Activated CD4-positive, alpha-beta T cell treated with anti-CD3 and anti-CD28 coated beads, Interleukin-2, amount 10 ng/mL, durations not matched to agents 7 days and 5 days (primary cell): ENCODE measurements at regions not wholly inside any gene's neighbourhood (a gene's known extent, or its start where the extent isn't known, plus 50 kb on each side); places are given as distances from the start of the nearest gene placed in this dataset.

Experiments used
- CTCF ChIA-PET: fragments of 350-600 bp; sonication (Branson Sonifier 250); formaldehyde crosslinking; loops from one replicate; lab custom pipeline; 2021; ENCODE audit warnings: antibody characterized with exemption; lab: Charles Lee
- POLR2A ChIA-PET: fragments of 350-600 bp; sonication (Branson Sonifier 250); formaldehyde crosslinking; loops from one replicate; lab custom pipeline; 2021; ENCODE audit warnings: antibody characterized with exemption; lab: Charles Lee
- DNase-seq: peaks from one replicate; pipeline ENCODE4 v3.0.0-alpha.2; 2020
- H3K27ac Mint-ChIP-seq: one replicate; pipeline ENCODE4 v1.8.0; 2021; ENCODE audit warnings: mild to moderate bottlenecking, moderate library complexity, mixed read lengths
- H3K27me3 Mint-ChIP-seq: one replicate; pipeline ENCODE4 v1.8.0; 2021; ENCODE audit warnings: mixed read lengths
- H3K36me3 Mint-ChIP-seq: one replicate; pipeline ENCODE4 v1.8.0; 2021; ENCODE audit warnings: low read depth, mixed read lengths
- H3K4me1 Mint-ChIP-seq: one replicate; pipeline ENCODE4 v1.8.0; 2021; ENCODE audit warnings: mixed read lengths
- H3K4me3 Mint-ChIP-seq: one replicate; pipeline ENCODE4 v1.8.0; 2021; ENCODE audit warnings: mild to moderate bottlenecking, moderate library complexity, mixed read lengths
- H3K9me3 Mint-ChIP-seq: one replicate; pipeline ENCODE4 v1.8.0; 2021; ENCODE audit warnings: mixed read lengths

DNA sequence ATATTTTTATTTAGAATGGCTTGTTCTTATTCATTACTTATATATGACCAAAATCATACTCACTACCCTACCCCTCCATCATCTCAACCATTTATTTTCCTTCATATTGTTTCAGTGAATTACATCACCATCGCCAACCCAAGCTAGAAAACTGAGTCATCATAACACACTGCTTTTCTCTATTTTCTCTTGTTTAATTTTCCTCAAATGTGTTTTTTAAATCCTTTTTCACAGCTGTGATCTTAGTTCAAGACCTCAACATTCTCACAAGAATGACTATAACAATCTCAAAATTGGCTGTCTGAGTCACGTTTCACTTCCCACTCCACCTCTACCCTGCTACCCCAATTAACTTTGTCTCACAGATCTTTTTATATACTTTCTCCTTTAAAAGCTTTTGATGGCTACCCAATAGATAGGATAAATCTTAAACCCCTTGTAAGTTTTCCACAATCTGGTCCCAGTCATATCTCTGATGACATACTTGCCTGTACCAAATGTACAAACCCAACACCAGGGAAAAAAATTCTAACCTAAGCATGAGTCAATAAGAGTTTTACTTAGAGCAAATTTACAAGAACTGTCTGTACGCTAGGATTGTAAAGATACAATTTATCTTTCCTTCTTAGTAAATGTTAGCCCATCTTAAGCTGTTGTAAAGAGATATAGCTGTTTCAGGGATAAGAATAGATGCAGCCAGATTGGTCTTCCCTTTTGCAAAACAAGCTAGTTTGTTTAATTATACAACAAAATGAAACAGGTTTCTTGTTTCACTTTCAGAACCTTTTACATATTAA, 635.1 kb upstream of the SLC39A10 start:
- H3K9me3 Mint-ChIP-seq, result no peaks in the 10 kb centered on the region
- no peaks in the 10 kb centered on the region for H3K4me1 Mint-ChIP-seq
- H3K27ac Mint-ChIP-seq, result no peak overlapping the region
- peaks cover 4% of the 10 kb centered on the region for H3K27me3 Mint-ChIP-seq
- no peaks in the 10 kb centered on the region for H3K36me3 Mint-ChIP-seq
- H3K4me3 Mint-ChIP-seq, result no peak overlapping the region
- DNase-seq, result no peak
- ChIA-PET POLR2A (no interaction called here), CTCF (no interaction called here)

DNA sequence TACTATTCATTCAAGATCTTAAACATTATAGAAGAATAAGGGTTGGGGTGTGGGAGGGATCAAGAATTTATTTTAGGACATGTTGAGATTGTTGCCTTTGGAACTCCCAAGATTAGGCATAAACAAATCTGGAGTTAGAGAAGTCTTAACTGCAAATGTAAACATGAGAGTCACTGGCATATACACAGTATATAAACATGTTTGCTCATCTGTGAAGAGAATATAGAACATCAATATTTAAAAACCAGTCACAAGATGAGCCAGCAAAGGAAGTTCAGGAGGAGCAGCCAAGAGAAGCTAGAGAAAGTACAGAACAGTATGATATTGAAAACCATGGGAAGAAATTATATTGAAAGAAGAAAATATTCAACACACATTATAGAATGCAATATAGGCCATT, 638.6 kb upstream of the SLC39A10 start:
- Mint-ChIP-seq H3K9me3 (no peaks in the 10 kb centered on the region), H3K4me1 (no peaks in the 10 kb centered on the region), H3K4me3 (no peak overlapping the region), H3K36me3 (no peaks in the 10 kb centered on the region), H3K27me3 (peaks cover 2% of the 10 kb centered on the region), H3K27ac (no peak overlapping the region)
- no peak for DNase-seq
- POLR2A ChIA-PET, result no interaction called here
- CTCF ChIA-PET, result no interaction called here

DNA sequence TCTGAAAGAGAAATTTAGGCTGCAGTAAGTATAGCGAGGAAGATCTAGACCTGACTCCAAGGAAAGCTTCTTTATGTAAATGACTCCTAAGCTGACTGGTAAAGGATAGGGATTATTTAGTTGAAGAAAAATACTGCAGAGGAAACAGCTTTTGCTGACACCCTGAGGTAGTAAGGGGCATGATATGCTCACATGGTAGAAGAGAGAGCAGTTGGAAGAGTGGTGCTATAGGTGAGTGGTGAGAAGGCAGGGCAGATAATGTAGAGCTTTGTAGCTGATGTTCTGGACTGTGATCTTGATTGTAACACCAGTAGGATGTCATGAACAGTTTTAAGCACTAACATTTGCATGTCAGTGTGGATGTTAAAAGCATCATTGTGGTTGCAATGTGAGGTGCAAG, 639.1 kb upstream of the SLC39A10 start:
- POLR2A ChIA-PET, result no interaction called here

DNA sequence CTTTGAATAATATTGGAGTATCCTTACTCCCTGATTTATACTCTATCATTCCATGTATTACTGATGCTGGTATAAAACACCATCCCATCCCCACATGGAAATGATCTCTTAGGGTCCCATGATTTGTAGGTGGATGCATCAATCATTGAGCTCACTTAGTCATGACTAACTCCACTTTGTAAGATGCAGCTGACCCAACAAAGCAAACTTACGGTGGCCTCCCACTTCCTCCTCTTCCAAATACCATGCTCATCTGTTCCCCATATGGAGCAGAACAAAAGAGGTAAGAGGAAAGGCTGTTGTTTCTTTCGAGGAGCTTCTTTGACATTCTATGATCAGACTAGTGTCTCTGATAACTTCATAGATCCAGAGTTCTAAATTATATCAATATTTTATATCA, 640.2 kb upstream of the SLC39A10 start:
- H3K9me3 Mint-ChIP-seq, result no peaks in the 10 kb centered on the region
- peaks cover 2% of the 10 kb centered on the region for H3K27me3 Mint-ChIP-seq
- no peak overlapping the region for H3K4me3 Mint-ChIP-seq
- no peak overlapping the region for H3K27ac Mint-ChIP-seq
- CTCF ChIA-PET, result interaction anchor here (1.4 kb wide), 1 partner anchor 11 kb away, joined by 3 read pairs; no protein-coding TSS in a partner anchor
- H3K36me3 Mint-ChIP-seq, result no peaks in the 10 kb centered on the region
- DNase-seq, result no peak
- POLR2A ChIA-PET, result no interaction called here
- no peaks in the 10 kb centered on the region for H3K4me1 Mint-ChIP-seq

More for the DNA sequence above, 639.1 kb upstream of the SLC39A10 start:
- no peak overlapping the region for H3K27ac Mint-ChIP-seq
- H3K36me3 Mint-ChIP-seq, result no peaks in the 10 kb centered on the region
- CTCF ChIA-PET, result interaction anchor here (1.4 kb wide), 1 partner anchor 12 kb away, joined by 3 read pairs; no protein-coding TSS in a partner anchor
- no peaks in the 10 kb centered on the region for H3K9me3 Mint-ChIP-seq
- DNase-seq, result no peak
- peaks cover 2% of the 10 kb centered on the region for H3K27me3 Mint-ChIP-seq
- H3K4me1 Mint-ChIP-seq, result no peaks in the 10 kb centered on the region
- H3K4me3 Mint-ChIP-seq, result no peak overlapping the region

DNA sequence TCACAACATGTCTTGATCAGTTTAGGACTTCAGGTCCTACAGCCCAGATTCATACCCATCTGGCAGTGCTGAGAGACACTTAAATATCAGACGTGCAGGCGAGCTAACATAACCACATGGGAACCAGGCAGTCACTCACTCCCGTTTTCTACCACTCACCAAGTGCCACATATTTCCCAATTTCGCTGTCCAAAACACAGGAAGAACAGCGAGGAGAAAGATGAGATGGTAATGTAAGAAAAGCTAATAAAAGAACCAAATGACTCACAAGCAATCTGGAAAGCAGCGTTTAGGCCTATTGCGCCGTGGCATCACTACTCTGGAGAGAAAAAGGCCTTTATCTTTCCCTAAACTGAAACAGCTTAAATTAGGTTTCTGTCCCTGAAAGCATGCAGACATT, 647.8 kb upstream of the SLC39A10 start:
- no peak overlapping the region for H3K27ac Mint-ChIP-seq
- POLR2A ChIA-PET, result no interaction called here
- no peaks in the 10 kb centered on the region for H3K36me3 Mint-ChIP-seq

DNA sequence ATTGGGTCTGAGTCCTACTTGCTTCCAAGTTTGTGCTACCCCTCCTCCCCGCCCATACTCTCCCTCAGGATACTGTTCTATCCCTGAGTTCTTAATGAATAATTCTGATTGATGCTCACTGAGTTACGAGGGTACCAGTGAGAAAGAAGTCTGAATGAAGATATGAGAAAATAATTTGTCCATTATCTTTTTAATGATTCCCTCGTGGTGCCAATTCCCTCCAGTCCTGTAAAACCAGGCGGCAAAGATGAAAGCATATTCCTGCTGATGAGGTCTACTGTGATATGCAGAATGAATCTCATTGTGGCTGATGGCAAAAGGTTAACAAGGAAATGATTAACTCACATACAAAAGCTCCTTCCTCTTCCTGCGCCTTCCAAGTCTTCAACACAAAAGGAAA, 650.2 kb upstream of the SLC39A10 start:
- Mint-ChIP-seq H3K9me3 (no peaks in the 10 kb centered on the region), H3K4me1 (no peaks in the 10 kb centered on the region), H3K27ac (no peak overlapping the region), H3K27me3 (no peaks in the 10 kb centered on the region), H3K36me3 (no peaks in the 10 kb centered on the region), H3K4me3 (no peak overlapping the region)
- ChIA-PET POLR2A (no interaction called here), CTCF (no interaction called here)
- DNase-seq, result no peak

More for the DNA sequence above, 647.8 kb upstream of the SLC39A10 start:
- Mint-ChIP-seq H3K27me3 (no peaks in the 10 kb centered on the region), H3K4me3 (no peak overlapping the region), H3K4me1 (no peaks in the 10 kb centered on the region), H3K9me3 (no peaks in the 10 kb centered on the region)
- no peak for DNase-seq
- CTCF ChIA-PET, result no interaction called here

DNA sequence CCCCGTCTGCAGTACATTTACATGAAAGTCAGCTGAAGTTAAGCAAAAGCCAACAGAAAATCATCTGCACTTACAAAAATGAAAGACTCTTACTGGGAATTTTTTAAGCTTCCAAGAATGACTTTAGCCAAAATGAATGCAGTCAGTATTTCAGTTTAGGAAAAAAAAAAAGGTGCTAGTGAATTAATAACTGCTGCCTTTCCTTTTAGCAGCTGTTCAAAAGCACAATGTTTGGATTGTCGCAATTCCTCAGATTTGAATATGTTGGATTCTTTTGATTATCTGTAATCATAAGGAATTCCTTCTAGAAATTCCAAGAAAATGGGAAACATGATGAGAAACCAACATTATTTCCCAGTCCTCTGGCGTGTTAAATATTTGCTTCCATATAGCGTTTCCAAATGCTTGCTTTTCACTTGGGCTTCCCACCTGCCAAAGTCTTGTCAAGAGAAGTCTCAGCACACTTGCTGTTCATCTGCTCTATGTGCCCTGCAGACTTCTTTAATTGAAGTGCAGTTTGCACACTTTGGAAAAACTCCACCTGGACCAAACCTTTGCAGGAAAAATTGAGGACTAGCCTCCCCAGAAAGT, 653.0 kb upstream of the SLC39A10 start:
- ChIA-PET POLR2A (no interaction called here), CTCF (no interaction called here)
- Mint-ChIP-seq H3K9me3 (no peaks in the 10 kb centered on the region), H3K27ac (no peak overlapping the region), H3K36me3 (no peaks in the 10 kb centered on the region), H3K4me3 (no peak overlapping the region), H3K27me3 (peaks cover under 1% of the 10 kb centered on the region), H3K4me1 (no peaks in the 10 kb centered on the region)
- DNase-seq, result no peak

DNA sequence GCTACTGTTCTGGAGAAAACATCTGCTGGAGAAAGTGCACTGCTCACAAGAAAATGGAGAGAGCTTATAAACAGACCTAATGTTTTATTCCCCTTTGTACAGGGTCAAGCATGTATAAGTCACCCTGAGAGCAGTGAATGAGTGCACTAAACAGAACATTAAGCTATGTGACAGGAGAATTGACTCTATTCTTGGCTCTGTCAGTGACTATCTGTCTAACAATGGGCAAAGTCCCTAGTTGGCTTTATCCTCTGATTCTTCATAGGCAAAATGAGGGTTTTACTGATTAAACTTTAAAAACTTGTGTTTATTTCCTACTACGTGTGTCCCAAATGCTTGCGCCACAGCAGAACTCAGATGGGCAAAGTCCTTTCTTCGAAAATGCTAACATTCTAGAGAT, 655.1 kb upstream of the SLC39A10 start:
- H3K4me1 Mint-ChIP-seq, result no peaks in the 10 kb centered on the region
- H3K9me3 Mint-ChIP-seq, result no peaks in the 10 kb centered on the region
- H3K27me3 Mint-ChIP-seq, result peaks cover 2% of the 10 kb centered on the region
- no peak for DNase-seq
- ChIA-PET CTCF (no interaction called here), POLR2A (no interaction called here)
- H3K4me3 Mint-ChIP-seq, result no peak overlapping the region
- no peaks in the 10 kb centered on the region for H3K36me3 Mint-ChIP-seq
- no peak overlapping the region for H3K27ac Mint-ChIP-seq

DNA sequence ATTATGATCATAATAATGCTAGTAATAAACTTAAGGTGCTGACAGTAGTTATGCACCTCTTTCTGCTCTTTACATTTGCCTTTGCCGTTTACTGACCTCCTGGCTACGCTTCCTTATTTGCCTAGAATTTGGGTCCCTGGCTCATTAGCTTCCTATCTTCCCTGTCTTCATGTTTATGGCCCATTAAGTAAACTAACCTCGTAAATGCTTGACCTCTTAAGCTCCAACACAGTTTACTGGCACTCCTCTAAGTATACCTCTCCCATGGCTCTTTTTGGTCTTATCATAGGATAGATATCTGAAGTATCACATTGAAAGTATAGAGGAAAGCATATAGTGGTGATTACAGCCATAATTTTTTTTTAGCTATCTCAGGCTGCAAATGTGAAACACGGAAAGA, 657.3 kb upstream of the SLC39A10 start:
- H3K9me3 Mint-ChIP-seq, result no peaks in the 10 kb centered on the region
- ChIA-PET CTCF (no interaction called here), POLR2A (no interaction called here)
- no peak overlapping the region for H3K27ac Mint-ChIP-seq
- no peaks in the 10 kb centered on the region for H3K4me1 Mint-ChIP-seq
- H3K36me3 Mint-ChIP-seq, result no peaks in the 10 kb centered on the region
- peaks cover 2% of the 10 kb centered on the region for H3K27me3 Mint-ChIP-seq
- H3K4me3 Mint-ChIP-seq, result no peak overlapping the region
- no peak for DNase-seq

DNA sequence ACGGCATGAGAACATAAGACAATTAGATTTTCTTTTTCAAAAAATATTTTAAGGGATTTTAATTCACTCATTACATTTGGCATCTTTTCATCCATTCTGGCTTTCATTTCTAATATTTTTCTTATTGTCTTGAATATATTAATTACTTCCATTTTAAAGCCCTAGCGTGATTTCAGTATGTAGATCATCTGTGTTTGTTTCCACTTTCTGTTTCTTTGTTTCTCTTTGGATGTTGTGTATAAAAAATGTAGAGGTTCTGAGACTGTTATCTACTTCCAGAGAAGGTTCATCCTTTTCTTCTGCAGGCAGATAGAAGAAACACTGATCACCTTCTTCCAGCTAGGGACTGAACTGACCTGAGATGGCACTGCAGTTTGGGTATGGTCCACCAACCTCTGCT, 664.4 kb upstream of the SLC39A10 start:
- no peaks in the 10 kb centered on the region for H3K27me3 Mint-ChIP-seq
- no peaks in the 10 kb centered on the region for H3K9me3 Mint-ChIP-seq
- no peak for DNase-seq
- no peaks in the 10 kb centered on the region for H3K36me3 Mint-ChIP-seq
- H3K27ac Mint-ChIP-seq, result no peak overlapping the region
- ChIA-PET CTCF (no interaction called here), POLR2A (no interaction called here)
- no peak overlapping the region for H3K4me3 Mint-ChIP-seq
- H3K4me1 Mint-ChIP-seq, result peaks cover 2% of the 10 kb centered on the region

DNA sequence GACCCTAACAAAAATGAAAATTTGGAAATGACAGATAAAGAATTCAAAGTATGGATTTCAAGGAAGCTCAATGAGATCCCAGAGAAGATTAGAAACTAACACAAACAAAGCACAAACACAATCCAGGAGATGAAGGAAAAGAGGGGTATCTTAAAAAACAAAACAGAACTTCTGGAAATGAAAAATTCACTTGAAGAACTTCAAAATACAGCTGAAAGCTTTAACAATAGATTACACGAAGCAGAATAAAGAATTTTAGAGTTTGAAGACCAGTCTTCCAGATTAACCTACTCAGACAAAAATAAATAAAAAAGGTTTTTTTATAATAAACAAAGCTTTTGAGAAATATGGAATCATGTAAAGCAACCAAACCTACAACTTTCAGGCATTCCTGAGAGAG, 671.8 kb upstream of the SLC39A10 start:
- DNase-seq, result no peak
- H3K4me3 Mint-ChIP-seq, result no peak overlapping the region
- no peaks in the 10 kb centered on the region for H3K4me1 Mint-ChIP-seq
- peaks cover 16% of the 10 kb centered on the region for H3K9me3 Mint-ChIP-seq
- no peaks in the 10 kb centered on the region for H3K36me3 Mint-ChIP-seq
- ChIA-PET CTCF (no interaction called here), POLR2A (no interaction called here)
- no peak overlapping the region for H3K27ac Mint-ChIP-seq
- no peaks in the 10 kb centered on the region for H3K27me3 Mint-ChIP-seq

DNA sequence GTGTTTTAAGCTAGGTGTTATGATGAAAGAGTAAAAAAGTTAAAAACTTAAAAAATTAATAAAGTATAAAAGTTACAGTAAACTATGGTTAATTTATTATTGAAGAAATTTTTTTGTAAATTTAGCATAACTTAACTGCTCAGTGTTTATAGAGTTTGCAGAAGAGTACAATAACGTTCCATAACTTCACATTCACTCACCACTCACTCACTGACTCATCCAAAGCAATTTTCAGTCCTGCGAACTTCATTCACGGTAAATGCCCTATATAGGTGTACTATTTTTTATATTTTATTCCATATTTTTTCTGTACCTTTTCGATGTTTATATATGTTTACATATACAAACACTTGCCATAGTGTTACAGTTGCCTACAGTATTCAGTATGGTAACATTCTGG, 694.8 kb upstream of the SLC39A10 start:
- H3K9me3 Mint-ChIP-seq, result peaks cover 7% of the 10 kb centered on the region
- DNase-seq, result no peak
- H3K27ac Mint-ChIP-seq, result no peak overlapping the region
- ChIA-PET CTCF (no interaction called here), POLR2A (no interaction called here)
- H3K27me3 Mint-ChIP-seq, result no peaks in the 10 kb centered on the region
- no peaks in the 10 kb centered on the region for H3K4me1 Mint-ChIP-seq
- H3K4me3 Mint-ChIP-seq, result no peak overlapping the region
- no peaks in the 10 kb centered on the region for H3K36me3 Mint-ChIP-seq

DNA sequence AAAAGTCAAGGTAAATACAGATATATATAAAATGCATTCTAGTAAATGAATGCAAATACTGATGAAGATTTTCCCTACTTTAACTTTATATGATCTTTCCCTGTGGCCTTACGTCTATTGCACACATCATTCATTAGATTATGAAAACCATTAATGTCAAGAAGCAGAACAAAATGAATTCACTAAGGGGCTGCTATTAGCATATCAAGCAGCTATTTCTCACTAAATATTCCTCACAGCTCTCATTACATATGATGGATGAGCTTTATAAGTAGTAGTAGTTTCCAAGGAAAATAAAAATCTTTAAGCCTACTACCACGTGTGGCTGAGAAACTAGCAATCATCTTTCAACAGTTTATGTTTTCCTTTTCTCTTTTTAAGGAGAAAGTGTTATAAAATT, 702.8 kb upstream of the SLC39A10 start:
- DNase-seq, result no peak
- H3K9me3 Mint-ChIP-seq, result no peaks in the 10 kb centered on the region
- ChIA-PET CTCF (no interaction called here), POLR2A (no interaction called here)
- H3K4me1 Mint-ChIP-seq, result no peaks in the 10 kb centered on the region
- no peaks in the 10 kb centered on the region for H3K27me3 Mint-ChIP-seq
- H3K36me3 Mint-ChIP-seq, result no peaks in the 10 kb centered on the region
- H3K27ac Mint-ChIP-seq, result no peak overlapping the region
- no peak overlapping the region for H3K4me3 Mint-ChIP-seq

DNA sequence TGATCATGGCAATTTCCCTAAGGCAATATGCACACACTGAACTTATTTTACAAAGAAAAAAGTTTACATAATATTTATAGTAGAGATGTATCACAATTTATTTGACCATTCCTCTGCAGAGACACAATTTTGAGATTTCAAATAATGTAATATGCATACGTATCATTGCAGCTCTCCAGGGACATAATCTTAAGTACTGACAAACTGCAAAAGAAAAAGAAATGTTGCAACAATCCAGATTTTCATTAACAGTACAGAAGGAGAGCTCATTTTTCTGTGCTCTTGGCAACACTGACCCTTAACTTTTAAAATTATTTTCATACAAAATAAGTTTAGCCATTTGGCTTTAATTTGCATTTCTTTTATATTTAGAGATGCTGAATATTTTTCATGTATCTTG, 710.2 kb upstream of the SLC39A10 start:
- no peak for DNase-seq

More for the DNA sequence above, 710.2 kb upstream of the SLC39A10 start:
- H3K4me3 Mint-ChIP-seq, result no peak overlapping the region
- no peaks in the 10 kb centered on the region for H3K27me3 Mint-ChIP-seq
- H3K27ac Mint-ChIP-seq, result no peak overlapping the region
- ChIA-PET POLR2A (no interaction called here), CTCF (no interaction called here)
- no peaks in the 10 kb centered on the region for H3K9me3 Mint-ChIP-seq
- H3K36me3 Mint-ChIP-seq, result no peaks in the 10 kb centered on the region
- H3K4me1 Mint-ChIP-seq, result no peaks in the 10 kb centered on the region
